ENCODE measurements at regions not wholly inside any gene's neighbourhood (a gene's known extent, or its start where the extent isn't known, plus 50 kb on each side); places are given as distances from the start of the nearest gene placed in this dataset.

DNA sequence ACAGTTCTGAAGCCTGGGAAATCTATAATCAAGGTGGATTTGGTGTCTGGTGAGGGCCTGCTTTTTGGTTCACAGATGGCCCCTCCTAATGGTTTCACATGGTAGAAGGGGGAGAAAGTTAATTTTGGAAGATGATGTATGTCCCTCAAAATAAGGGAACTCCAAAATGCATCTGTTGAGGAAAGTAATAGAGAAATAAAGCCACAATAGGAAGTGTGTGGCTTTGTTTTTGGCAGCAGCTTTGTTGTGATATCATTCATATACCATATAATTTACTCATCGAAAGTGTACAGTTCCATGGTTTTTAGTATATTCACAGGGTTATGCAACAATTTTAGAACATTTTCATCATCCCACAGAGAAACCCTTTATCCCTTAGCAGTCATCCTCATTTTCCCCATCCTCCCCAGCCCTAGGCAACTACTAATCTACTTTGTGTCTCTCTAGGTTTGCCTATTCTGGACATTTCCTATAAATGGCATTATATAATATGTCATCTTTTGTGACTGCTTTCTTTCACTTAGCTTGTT is 274.0 kb upstream of the FAM98A start:
- no peak for DNase-seq (ENCODE audit: low spot score)

GRCh38 chr2:33859811-33860461 is 260.8 kb upstream of the FAM98A start:
- DNase-seq (ENCODE audit: low spot score) = no peak

DNA sequence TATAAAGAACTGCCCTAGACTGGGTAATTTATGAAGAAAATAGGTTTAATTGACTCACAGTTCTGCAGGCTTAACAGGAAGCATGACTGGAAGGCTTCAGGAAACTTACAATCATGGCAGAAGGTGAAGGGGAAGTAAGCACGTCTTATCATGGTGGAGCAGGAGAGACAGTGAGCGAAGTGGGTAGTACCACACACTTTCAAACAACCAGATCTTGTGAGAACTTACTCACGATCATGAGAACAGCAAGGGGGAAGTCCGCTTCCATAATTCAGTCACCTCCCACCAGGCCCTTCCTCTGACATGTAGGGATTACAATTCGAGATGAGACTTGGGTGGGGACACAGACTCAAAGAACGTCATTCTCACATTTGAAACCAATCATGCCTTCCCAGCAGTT is 260.1 kb upstream of the FAM98A start:
- no peak for DNase-seq (ENCODE audit: low spot score)

DNA sequence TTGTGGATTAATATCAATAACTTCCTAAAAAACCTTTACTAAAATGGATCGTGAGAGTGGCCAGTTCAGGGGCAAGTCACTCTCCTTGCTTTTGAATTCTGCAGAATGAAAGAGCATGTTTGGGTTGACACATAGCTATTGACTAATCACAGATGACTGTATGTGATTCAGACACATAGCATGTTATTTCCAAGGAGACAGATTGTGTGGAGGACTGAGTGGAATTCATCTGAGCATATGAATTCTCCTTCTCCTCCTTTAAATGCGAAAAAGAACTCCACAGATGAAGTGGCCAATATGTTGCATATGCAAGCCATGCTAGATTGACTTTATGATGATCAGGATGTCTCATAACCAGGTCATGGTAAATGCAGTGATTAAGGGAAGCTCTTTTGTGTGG is 249.4 kb upstream of the FAM98A start:
- peak; percentile 33 for DNase-seq (ENCODE audit: low spot score)

DNA sequence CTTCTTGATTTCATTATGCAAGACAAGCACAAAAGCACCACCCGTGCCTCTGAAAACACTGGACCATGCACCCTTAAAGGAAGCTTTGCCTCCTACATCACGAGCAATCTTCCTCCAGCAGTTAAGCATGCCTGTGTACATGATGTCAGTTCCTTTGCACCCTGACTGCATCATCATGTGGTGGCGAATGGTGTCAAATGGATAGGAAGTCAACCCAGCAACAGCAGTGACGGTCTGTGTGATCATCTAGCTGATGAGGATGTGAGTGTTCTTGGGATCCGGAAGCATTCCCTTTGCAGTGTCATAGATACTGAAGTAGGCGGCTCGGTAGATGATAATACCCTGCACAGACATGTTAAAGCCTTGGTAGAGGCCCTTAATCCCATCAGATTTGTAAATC is 240.7 kb upstream of the FAM98A start:
- DNase-seq (ENCODE audit: low spot score) = no peak

GRCh38 chr2:33836628-33837027 is 237.5 kb upstream of the FAM98A start:
- no peak for DNase-seq (ENCODE audit: low spot score)

DNA sequence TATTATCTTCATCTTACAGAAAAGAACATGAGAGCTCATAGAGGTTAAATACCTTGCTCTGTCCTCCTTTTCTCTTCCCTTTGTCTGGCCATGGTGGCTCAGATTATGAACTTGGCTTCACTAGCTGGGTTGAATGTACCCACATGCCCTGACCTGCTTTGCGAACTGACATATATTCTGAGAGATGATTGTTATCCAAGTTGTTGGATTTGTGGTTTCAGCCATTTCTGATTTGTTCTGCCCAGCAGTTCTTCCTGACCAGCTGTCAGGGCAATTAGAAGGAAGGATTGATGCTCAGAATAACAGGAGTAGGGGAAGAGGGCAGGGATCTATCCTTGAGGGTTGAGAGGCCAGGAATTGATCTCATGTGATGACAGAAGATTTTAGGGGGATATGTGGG is 236.8 kb upstream of the FAM98A start:
- DNase-seq (ENCODE audit: low spot score) = no peak

GRCh38 chr2:33822964-33823363 is 223.9 kb upstream of the FAM98A start:
- no peak for DNase-seq (ENCODE audit: low spot score)

- DNase-seq (ENCODE audit: low spot score) = no peak
These were observed 213.6 kb upstream of the FAM98A start for GRCh38 chr2:33812707-33813106.

DNA sequence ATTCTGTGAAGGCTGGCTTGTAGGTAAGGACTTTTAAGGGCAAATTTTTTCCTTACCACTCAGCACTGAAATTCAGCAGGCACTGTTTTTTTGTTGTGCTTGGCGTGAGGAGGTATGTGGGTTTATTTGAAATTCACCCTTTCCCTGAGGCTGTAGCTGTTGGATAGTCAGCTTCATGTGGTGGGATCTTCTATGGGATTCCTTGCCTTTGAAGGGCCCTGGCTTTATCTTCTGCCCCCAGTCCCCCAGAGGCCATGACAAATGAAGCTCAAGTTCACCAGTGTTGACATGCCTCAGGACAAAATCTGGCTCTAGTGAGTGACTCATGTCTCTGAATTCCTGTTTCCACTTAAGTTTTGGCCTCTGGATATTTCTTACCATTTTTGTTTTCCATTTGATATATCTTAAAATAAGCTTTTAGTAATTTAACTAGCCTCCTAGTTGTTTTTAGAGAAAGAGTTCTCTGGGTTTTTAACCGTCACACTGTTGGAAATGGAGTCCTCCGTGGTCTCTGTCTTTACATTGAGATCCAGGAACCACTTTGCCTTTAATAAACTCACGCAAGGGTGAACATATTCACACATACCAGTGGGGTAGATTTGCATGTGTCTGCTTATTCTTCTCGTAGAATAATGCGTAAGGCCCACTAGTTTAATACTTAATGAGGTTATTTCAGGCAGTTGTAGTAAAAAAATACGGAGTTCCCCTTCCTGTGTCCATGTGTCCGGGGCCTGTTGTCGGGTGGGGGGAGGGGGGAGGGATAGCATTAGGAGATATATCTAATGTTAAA is 211.1 kb upstream of the FAM98A start:
- DNase-seq (ENCODE audit: low spot score) = peak; percentile 48

GRCh38 chr2:33806041-33806440 is 206.9 kb upstream of the FAM98A start:
- DNase-seq (ENCODE audit: low spot score) = no peak

- DNase-seq (ENCODE audit: low spot score) = no peak
These were observed 205.1 kb upstream of the FAM98A start for GRCh38 chr2:33804155-33804554.

GRCh38 chr2:33796511-33796910 is 197.4 kb upstream of the FAM98A start:
- DNase-seq (ENCODE audit: low spot score) = no peak

DNA sequence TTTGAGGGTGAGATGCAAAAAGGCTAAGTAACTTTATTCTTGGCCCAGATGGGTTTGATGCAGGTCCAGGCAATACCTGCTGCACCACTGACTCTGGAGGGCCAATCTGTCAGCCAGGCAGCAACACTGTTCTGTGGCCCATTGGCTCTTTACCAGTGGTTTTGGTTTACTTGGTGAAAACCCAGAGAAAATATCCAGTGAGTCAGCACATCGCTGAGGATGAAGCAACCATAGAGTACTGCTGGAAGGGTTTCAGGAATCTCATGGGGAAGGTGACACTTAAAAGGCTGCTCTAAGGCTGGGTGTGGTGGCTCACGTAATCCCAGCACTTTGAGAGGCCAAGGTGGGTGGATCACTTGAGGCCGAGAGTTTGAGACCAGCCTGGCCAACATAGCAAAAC is 192.5 kb upstream of the FAM98A start:
- DNase-seq (ENCODE audit: low spot score) = peak; percentile 60

DNA sequence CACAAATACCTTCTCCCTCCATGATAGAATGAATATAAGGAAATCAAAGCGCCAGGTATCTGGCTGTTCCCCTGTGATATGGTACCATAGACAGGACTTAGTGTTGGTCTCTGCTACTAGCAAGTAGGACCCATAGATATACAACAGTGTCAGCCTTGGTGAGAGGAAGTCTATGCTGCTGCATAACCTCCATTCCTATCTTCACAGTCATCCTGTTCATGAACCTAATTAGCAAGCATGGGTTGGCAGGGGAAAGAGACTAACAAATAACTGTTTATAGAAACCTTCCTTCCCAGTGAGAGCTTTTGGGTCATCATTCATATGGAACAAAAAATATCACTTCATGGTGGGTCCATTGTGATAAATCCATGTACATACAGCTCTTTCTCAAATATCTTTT is 188.9 kb upstream of the FAM98A start:
- peak; percentile 34 for DNase-seq (ENCODE audit: low spot score)

GRCh38 chr2:33786881-33787280 is 187.8 kb upstream of the FAM98A start:
- DNase-seq (ENCODE audit: low spot score) = no peak

DNA sequence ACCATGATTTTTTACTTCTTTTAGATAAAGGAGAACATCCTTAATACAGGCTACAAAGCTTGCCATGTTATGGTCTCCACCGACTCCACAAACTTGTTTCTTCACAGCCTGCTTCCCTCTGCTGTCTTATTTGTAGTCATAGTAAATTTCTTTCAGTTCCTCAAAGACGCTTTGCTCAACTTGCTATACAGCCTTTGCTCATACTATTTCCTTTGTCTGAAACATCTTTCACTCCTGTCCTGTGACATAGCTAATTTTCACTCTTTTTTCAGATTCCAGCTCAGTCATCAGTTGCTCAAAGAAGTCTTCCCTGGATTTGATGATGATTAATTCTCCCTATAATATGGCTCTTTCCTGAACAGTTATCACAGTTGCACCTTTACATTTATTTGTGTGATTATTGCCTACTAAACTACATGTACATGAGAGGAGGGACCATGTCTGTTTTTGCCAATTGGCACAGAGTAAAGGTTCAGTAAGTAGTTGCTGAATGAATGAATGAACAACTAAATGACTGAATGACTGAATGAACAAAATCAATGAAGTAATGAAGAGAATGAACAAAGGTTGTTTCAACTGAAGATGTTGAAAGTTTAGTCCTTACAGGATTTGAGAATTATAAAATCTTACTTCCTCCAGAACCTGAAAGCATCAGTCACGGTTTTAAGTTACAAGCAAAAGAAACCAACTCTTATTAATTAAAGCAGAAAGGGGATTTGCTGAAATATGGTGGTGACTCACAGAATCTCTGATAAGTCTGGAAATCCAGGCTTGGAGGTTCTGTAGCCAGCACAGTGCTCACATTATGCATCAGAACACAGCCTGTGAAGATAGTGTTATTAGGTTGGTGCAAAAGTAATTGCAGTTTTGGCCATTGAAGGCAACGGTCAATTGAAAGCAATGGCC is 186.4 kb upstream of the FAM98A start:
- DNase-seq (ENCODE audit: low spot score) = no peak

DNA sequence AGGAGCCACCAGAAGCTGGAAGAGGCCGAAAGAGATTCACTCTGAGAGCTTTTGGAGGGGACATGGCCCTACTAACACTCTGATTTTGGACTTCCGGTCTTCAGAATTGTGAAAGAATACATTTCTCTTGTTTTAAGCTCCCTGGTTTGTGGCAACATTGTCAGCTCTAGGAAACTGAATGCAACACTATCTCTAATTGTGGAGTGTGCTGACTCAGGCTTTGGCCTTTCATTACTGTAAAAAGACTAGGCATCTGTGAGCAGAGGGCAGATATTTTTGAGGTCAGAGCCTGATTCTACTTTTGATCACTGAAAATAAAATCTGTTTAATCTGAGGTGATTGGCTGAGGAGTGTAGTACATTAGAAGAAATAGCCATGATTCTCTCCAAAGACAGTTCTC is 185.4 kb upstream of the FAM98A start:
- no peak for DNase-seq (ENCODE audit: low spot score)

GRCh38 chr2:33782395-33783230 is 183.5 kb upstream of the FAM98A start:
- DNase-seq (ENCODE audit: low spot score) = no peak

GRCh38 chr2:33777786-33778185 is 178.7 kb upstream of the FAM98A start:
- no peak for DNase-seq (ENCODE audit: low spot score)

DNA sequence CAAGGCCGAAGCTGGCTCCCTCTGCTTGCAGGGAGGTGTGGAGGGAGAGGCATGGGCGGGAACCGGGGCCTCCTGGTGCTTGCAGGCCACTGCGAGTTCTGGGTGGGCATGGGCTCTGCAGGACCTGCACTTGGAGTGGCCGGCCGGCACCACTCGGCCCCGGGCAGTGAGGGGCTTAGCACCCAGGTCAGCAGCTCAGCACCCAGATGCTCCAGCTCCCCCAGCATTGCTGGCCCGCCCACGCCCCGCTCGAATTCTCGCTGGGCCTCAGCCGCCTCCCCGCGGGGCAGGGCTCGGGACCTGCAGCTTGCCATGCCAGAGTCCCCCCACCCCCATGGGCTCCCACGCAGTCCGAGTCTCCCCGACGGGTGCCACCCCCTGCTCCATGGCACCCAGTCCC is 176.2 kb upstream of the FAM98A start:
- DNase-seq (ENCODE audit: low spot score) = no peak

DNA sequence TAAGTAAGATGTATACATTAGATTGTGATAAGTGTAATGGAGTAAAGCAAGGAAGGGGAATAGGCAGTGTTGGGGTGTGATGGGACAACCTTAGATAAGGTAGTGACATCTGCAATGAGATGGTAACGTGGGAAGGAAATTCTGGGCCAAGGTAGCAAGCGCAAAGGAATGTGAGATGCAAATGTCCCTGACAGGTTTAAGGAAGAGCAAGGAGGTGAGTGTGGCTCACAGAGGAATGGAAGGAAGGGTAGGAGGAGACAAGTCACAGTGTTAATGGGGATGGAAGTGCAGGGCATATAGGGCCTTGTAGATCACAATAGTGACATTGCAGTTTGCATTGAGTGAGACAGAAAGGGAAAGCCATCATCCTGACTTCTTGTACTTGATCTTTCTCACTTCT is 170.9 kb upstream of the FAM98A start:
- no peak for DNase-seq (ENCODE audit: low spot score)

All from AG20443 (cell line).